ENCODE measurements at regions not wholly inside any gene's neighbourhood (a gene's known extent, or its start where the extent isn't known, plus 50 kb on each side); places are given as distances from the start of the nearest gene placed in this dataset.
A peak's percentile ranks its signal among the peaks of the same experiment; 100 is the strongest.

DNA sequence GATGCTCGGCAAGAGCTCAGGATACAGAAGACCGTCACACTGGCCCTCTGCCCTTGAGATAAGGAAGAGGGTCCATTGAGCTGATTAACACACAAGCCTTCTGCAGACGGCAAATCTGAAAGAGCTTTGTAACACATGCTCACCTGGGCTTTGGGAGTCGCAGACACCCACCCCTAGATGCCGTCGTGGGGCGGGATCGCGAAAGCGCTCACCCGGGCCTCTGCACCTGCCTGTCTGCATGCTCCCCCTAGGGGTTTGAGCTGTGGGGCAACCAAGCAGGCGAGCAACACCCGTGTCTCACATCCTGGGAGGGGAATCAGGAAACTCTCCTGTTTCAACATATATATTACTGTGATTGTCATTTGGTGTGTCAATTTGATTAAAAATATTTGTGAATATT lies 99.8 kb upstream of the KCNH7 start:
- H3K36me3 Mint-ChIP-seq = no peaks in the 10 kb centered on the region
- no peak overlapping the region for H3K27ac Mint-ChIP-seq
- DNase-seq (no peak), ATAC-seq (ENCODE audit: low read depth in 2 of 2) (no peak)
- no peaks in the 10 kb centered on the region for H3K4me1 Mint-ChIP-seq
- no peaks in the 10 kb centered on the region for H3K27me3 Mint-ChIP-seq
- peak overlapping the region in 1 of 8 donors; percentile 44 for H3K4me3 Mint-ChIP-seq
- peaks cover 1 to 26% (median 5%) of the 10 kb centered on the region in 7 donors for H3K9me3 Mint-ChIP-seq

DNA sequence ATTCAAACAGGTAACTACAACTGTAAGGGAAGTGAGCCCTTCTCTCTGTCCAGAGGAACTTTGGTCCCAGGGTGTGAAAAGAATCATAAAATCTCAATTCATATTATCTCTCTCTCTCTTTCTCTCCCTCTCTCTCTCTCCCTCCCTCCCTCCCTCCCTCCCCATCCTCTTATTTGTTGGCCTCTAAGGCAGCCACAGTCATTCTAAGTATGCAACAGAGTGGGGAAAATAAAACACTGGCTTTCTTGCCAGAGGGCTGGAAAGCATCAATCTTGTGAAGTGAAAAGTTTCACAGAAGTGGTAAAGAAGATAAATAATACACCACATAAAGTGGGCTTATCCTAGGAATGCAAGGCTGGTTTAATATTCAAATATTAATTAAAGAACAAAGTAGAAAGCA lies 95.6 kb upstream of the KCNH7 start:
- no peaks in the 10 kb centered on the region for H3K27me3 Mint-ChIP-seq
- no peak for ATAC-seq (ENCODE audit: low read depth in 2 of 2)
- no peak overlapping the region for H3K27ac Mint-ChIP-seq
- no peaks in the 10 kb centered on the region for H3K4me1 Mint-ChIP-seq
- no peak for DNase-seq
- no peak overlapping the region for H3K4me3 Mint-ChIP-seq
- H3K9me3 Mint-ChIP-seq = peaks cover 0 to 6% (median 1%) of the 10 kb centered on the region in 7 donors
- H3K36me3 Mint-ChIP-seq = no peaks in the 10 kb centered on the region

DNA sequence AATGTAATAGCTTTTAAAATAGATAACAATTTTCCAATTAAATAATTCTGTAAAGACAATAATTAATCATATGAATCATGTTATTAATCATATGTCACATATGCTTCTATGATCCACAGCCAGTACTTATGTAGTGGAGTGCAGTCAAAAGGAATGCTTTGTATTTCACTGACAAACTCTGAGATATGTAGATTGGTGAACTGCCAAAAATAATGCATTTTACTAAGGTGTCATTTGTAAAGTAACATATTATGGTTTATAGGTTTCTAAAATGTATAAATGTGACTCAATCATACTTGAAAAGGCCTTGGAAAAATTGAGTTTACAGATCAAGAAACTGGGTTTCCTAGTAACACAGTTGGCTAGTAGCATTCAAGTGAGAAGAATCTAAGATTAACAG lies 93.8 kb upstream of the KCNH7 start:
- no peaks in the 10 kb centered on the region for H3K4me1 Mint-ChIP-seq
- H3K27me3 Mint-ChIP-seq = no peaks in the 10 kb centered on the region
- H3K4me3 Mint-ChIP-seq = no peak overlapping the region
- ATAC-seq (ENCODE audit: low read depth in 2 of 2) = no peak
- H3K9me3 Mint-ChIP-seq = peaks cover 0 to 6% (median 1%) of the 10 kb centered on the region in 7 donors
- H3K27ac Mint-ChIP-seq = no peak overlapping the region
- no peaks in the 10 kb centered on the region for H3K36me3 Mint-ChIP-seq
- DNase-seq = no peak

DNA sequence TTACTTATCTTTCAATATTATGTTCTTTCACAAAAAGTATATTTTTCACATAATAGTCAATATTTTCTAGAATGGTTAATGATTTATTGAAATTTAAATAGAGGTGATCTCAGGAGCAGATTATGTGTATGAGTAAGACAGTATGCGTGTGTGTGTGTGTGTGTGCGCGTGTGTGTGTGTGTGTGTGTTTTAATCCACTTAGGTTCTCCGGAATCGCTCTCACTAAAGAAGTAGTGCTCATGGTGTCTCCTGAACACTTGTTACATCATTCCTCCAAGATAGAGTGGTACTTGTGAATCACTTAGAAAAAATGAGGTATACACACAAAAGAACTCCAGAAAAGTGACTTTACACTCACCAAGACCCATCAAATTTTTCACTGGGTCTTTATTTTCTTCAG lies 91.0 kb upstream of the KCNH7 start:
- no peak overlapping the region for H3K27ac Mint-ChIP-seq
- ATAC-seq (ENCODE audit: low read depth in 2 of 2) (no peak), DNase-seq (no peak)
- H3K9me3 Mint-ChIP-seq = peaks cover 0 to 2% (median 0%) of the 10 kb centered on the region in 7 donors
- H3K36me3 Mint-ChIP-seq = no peaks in the 10 kb centered on the region
- no peaks in the 10 kb centered on the region for H3K27me3 Mint-ChIP-seq
- no peak overlapping the region for H3K4me3 Mint-ChIP-seq
- H3K4me1 Mint-ChIP-seq = no peaks in the 10 kb centered on the region

DNA sequence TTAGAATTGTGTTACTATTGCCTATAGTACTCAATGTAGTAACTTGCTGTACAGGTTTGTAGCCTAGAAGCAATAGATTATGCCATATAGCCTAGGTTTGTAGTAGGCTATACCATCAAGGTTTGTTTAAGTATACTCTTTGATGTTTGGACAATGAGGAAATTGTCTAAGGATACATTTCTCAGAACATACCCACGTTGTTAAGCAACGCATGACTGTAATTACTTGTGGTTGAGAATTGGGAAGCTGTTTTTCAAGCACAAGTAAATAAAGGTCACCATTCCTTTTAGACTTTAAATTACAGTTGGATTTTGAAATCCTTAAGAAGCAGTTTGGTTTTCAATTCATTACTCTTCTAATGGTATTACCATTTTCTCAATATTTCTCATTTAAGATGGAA lies 89.8 kb upstream of the KCNH7 start:
- ATAC-seq (ENCODE audit: low read depth in 2 of 2) (no peak), DNase-seq (no peak)
- Mint-ChIP-seq H3K27me3 (no peaks in the 10 kb centered on the region), H3K36me3 (no peaks in the 10 kb centered on the region), H3K27ac (no peak overlapping the region), H3K9me3 (peaks cover 0 to 3% (median 0%) of the 10 kb centered on the region in 7 donors), H3K4me1 (no peaks in the 10 kb centered on the region), H3K4me3 (no peak overlapping the region)

DNA sequence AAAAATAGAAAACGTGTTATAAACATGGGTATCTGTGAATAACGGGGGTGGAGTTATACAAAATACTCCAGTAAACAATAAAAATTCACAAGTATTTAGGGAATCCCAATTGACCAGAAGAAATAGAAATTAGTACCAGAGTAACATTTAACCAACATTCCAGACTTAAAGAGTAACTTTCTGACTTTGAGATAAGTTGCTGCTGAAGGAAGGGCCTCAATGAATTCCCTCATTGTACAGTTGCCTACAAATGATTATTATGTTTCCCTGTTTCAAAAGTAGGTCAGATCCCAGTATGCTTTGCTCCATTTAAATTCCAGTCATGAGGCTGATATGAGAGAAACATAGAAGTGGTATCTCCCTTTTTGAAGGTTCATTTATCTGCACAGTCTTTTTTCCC lies 88.3 kb upstream of the KCNH7 start:
- Mint-ChIP-seq H3K36me3 (no peaks in the 10 kb centered on the region), H3K4me1 (no peaks in the 10 kb centered on the region), H3K4me3 (no peak overlapping the region), H3K9me3 (peaks cover 0 to 7% (median 0%) of the 10 kb centered on the region in 7 donors), H3K27ac (no peak overlapping the region), H3K27me3 (no peaks in the 10 kb centered on the region)
- no peak for DNase-seq
- ATAC-seq (ENCODE audit: low read depth in 2 of 2) = no peak

DNA sequence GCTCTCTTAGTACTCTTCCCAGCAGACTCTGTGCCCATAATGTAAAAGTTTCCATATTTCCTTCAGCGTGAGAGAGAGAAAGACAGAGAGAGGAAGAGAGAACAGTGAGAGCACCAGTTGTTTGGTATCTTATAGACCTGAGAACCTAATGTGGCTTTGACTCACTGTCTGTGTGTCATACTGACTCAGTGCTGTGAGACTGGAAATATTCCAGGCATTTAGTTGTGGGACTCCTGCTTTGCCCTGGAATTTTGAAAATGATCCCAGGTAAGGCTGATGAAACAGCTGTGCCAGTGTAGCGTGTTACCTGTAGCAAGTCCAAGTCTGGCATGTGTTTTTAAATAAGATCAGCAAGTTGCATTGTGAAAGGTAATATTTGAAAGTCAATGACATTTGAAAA lies 87.9 kb upstream of the KCNH7 start:
- H3K27ac Mint-ChIP-seq = no peak overlapping the region
- no peaks in the 10 kb centered on the region for H3K4me1 Mint-ChIP-seq
- no peak overlapping the region for H3K4me3 Mint-ChIP-seq
- H3K9me3 Mint-ChIP-seq = peaks cover 0 to 7% (median 0%) of the 10 kb centered on the region in 7 donors
- ATAC-seq (ENCODE audit: low read depth in 2 of 2) = no peak
- DNase-seq = no peak
- no peaks in the 10 kb centered on the region for H3K27me3 Mint-ChIP-seq
- H3K36me3 Mint-ChIP-seq = no peaks in the 10 kb centered on the region

DNA sequence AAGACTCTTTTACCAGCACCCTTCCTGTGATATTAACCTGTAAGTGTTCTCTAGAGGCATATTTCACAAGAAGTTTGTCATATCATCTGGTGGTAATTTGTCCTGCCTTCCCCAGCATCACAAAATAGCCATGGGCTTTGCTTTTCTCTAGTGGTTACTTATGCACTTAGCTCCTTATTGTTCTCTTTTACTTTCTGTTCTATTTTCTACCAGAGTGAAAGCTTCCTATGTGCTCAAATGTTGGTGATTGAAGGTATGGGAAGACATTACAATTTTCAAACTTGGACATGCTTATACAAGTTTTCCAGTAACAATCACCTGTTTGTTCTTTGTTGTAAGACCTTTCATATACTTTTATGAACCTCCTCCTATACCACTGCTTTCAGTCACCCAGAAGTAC lies 87.0 kb upstream of the KCNH7 start:
- H3K27ac Mint-ChIP-seq = no peak overlapping the region

DNA sequence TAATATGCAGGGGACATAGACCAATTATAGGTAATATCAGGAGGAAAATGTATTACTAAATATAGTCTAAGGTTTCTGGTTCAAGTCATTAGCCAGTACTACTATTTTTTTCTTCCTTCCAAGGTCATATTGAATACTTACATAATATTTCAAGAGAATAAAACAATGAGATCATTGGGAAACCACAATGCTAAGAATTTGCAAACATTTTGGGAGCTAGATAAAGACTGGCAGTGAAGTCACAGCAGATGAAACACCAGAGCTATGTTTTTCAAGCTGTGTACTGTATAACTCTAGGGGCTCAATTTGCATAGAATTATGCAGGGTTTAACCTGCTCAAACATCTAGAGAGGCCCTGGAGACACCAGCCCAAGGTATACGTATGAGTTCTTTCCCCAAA lies 80.5 kb upstream of the KCNH7 start:
- DNase-seq = no peak
- Mint-ChIP-seq H3K27me3 (no peaks in the 10 kb centered on the region), H3K4me3 (no peak overlapping the region), H3K27ac (no peak overlapping the region), H3K9me3 (peaks cover 2 to 14% (median 6%) of the 10 kb centered on the region in 7 donors), H3K36me3 (no peaks in the 10 kb centered on the region), H3K4me1 (peaks cover 0 to 4% (median 0%) of the 10 kb centered on the region in 3 donors)
- ATAC-seq (ENCODE audit: low read depth in 2 of 2) = no peak

More for the DNA sequence above, 87.0 kb upstream of the KCNH7 start:
- DNase-seq (no peak), ATAC-seq (ENCODE audit: low read depth in 2 of 2) (no peak)
- Mint-ChIP-seq H3K9me3 (peaks cover 0 to 7% (median 0%) of the 10 kb centered on the region in 7 donors), H3K36me3 (no peaks in the 10 kb centered on the region), H3K27me3 (no peaks in the 10 kb centered on the region), H3K4me1 (no peaks in the 10 kb centered on the region), H3K4me3 (no peak overlapping the region)

DNA sequence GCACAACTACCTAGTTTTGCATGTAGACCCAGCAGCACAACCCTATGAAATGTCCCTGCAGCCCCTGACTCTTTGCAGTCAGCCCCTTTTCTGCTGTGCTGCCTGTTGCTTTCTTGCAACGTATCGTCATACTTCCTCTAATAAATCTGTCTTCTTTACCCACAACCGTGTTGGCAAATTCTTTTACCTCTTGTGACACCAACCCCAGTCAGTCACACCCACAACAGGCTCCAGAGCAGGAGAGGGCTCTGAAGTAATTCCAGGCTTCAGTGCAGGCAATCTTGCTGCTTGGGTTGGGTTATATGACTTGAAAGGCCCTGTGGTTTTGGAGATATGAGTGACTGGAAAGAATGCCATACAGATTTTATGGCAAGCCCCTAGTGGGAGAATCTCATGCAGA lies 79.1 kb upstream of the KCNH7 start:
- Mint-ChIP-seq H3K4me1 (peaks cover 0 to 4% (median 0%) of the 10 kb centered on the region in 3 donors), H3K4me3 (no peak overlapping the region), H3K27me3 (no peaks in the 10 kb centered on the region), H3K27ac (peak overlapping the region in 2 of 6 donors; percentile 46 to 48), H3K9me3 (peaks cover 0 to 9% (median 6%) of the 10 kb centered on the region in 7 donors), H3K36me3 (no peaks in the 10 kb centered on the region)
- DNase-seq = no peak
- ATAC-seq (ENCODE audit: low read depth in 2 of 2) = no peak

DNA sequence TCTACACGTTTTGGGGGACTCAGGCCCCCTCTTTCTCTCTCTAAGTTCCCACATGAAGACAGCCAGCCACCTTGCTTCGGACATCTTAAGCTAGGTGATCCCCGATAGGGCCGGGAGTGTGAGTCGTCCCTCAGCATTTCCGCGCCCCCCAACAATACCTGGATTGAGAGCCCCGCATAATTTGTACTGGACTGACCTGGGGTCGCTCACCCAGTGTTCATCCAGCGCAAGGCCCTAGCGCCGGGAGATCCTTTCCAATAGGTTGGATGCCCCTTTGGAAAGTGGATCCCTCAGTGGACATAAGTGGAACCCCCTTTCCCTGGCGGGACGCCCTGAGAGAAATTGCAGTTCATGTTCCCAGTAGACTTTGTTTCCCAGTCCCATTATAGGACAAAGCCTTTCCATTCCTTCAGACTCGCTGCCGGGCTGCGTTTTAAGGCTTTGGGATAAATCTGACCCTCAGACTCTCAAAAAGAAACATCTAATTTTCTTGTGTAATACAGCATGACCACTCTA lies 77.8 kb upstream of the KCNH7 start:
- Mint-ChIP-seq H3K4me1 (peaks cover 0 to 4% (median 0%) of the 10 kb centered on the region in 3 donors), H3K27me3 (no peaks in the 10 kb centered on the region), H3K9me3 (peaks cover 0 to 9% (median 6%) of the 10 kb centered on the region in 7 donors), H3K27ac (no peak overlapping the region), H3K4me3 (no peak overlapping the region), H3K36me3 (no peaks in the 10 kb centered on the region)
- ATAC-seq (ENCODE audit: low read depth in 2 of 2) (no peak), DNase-seq (no peak)

DNA sequence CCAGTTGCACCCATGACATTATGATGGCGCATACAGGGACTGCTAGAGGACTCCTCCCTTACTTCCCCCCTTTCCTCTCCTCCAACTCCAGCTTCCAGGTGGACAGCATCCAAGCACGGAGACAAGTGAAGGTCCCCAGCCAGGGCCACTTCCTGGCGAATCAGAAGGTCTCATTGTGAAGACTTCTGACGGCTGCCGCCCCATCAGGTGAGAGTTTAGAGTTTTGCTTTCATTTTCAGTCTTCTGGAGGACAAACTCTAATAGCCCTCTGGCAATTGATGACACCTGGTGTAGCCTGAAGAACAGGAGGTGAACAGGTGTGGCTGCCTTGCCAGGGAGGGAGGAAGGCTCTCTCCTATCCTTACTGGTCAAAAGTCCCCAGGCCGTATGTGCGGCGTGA lies 77.3 kb upstream of the KCNH7 start:
- Mint-ChIP-seq H3K36me3 (no peaks in the 10 kb centered on the region), H3K4me1 (peaks cover 0 to 4% (median 0%) of the 10 kb centered on the region in 3 donors), H3K27me3 (no peaks in the 10 kb centered on the region), H3K4me3 (no peak overlapping the region), H3K27ac (no peak overlapping the region), H3K9me3 (peaks cover 0 to 10% (median 6%) of the 10 kb centered on the region in 7 donors)
- DNase-seq (no peak), ATAC-seq (ENCODE audit: low read depth in 2 of 2) (no peak)

DNA sequence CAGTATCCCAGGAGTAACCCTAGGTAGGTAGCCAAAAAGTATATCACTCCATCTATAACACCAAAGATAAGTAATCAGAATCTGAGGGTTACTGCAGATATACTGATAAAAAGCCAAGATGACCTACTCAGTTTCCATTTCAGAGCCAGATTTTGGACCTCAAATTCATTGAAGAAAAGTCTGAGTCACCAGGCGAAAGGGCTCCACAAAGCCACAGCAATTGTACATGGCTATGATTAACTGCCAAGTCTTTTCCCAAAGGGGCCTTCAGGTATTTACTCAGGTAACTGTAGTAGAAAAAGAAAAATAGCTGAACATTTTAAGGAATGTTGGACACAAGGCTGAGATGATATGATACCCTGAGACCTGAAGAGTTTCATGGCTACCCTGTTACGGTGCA lies 75.6 kb upstream of the KCNH7 start:
- no peak for ATAC-seq (ENCODE audit: low read depth in 2 of 2)
- no peak for DNase-seq
- H3K27me3 Mint-ChIP-seq = no peaks in the 10 kb centered on the region
- H3K9me3 Mint-ChIP-seq = peaks cover 0 to 10% (median 6%) of the 10 kb centered on the region in 7 donors
- H3K4me3 Mint-ChIP-seq = no peak overlapping the region
- H3K27ac Mint-ChIP-seq = no peak overlapping the region
- H3K36me3 Mint-ChIP-seq = no peaks in the 10 kb centered on the region
- peaks cover 0 to 4% (median 0%) of the 10 kb centered on the region in 3 donors for H3K4me1 Mint-ChIP-seq

DNA sequence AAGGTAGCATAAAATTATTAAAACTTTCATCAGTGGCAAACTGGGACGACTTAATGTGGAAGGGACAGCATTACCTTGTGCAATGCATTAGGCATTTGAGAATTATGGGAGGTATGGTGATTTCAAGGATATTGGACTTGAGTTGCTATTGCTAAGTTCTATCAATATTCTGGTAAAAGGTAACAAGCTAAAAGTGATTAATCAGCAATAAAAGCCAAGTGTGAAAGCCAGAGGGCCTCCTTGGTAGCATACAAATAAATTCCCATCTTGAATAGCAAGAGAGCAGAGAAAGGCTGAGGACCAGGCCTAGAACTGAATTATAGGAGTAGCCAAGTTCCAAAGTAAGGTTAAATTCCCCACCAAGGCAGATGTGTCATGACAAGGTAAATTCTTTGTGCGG lies 74.2 kb upstream of the KCNH7 start:
- peaks cover 0 to 10% (median 6%) of the 10 kb centered on the region in 7 donors for H3K9me3 Mint-ChIP-seq
- no peaks in the 10 kb centered on the region for H3K27me3 Mint-ChIP-seq
- no peak for ATAC-seq (ENCODE audit: low read depth in 2 of 2)
- H3K36me3 Mint-ChIP-seq = no peaks in the 10 kb centered on the region
- no peak overlapping the region for H3K4me3 Mint-ChIP-seq
- H3K4me1 Mint-ChIP-seq = peaks cover 0 to 4% (median 0%) of the 10 kb centered on the region in 3 donors
- DNase-seq = no peak
- H3K27ac Mint-ChIP-seq = no peak overlapping the region

DNA sequence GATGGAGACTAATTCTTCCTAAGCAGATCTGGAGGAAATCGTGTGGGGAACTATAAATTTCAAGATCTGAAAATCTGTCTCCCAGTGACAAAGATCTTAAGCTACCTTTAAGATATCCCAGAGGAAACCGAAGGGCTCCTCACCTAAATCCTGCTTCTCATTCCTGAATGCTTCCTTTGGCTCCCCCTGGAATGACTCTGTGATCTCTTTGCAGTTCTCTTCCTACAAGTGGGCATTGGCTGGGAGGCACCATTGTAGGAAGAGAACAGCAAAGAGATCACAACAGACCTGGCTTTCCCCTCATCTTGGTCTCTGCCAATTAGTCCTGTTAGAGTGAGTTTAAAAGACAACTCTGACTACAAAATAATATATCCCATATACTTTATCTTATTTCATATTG lies 70.0 kb upstream of the KCNH7 start:
- ATAC-seq (ENCODE audit: low read depth in 2 of 2) = no peak
- Mint-ChIP-seq H3K27me3 (peaks cover 0 to 4% (median 0%) of the 10 kb centered on the region in 3 donors), H3K9me3 (peaks cover 0 to 4% (median 0%) of the 10 kb centered on the region in 7 donors), H3K36me3 (no peaks in the 10 kb centered on the region), H3K27ac (no peak overlapping the region), H3K4me1 (no peaks in the 10 kb centered on the region), H3K4me3 (no peak overlapping the region)
- no peak for DNase-seq

Data from naive B cell (primary cell).